Kidney (tissue), 13 donors: ENCODE measurements at regions not wholly inside any gene's neighbourhood (a gene's known extent, or its start where the extent isn't known, plus 50 kb on each side); places are given as distances from the start of the nearest gene placed in this dataset.

ENCODE experiments used
- DNase-seq, 5 donors: peaks; one replicate each; pipeline ENCODE4 v3.0.0-alpha.2; 2013 to 2020
- FAIRE-seq: peaks from 2 replicates; lab custom pipeline; 2012; peaks lifted over from hg19 to GRCh38; lab: Jason Lieb, UNC
- H3K27ac ChIP-seq, 2 donors: one replicate each; pipeline ENCODE4 v1.7.0; 2013; ENCODE audit warnings: low read depth in 2 of 2, low read length in 2 of 2, inconsistent platforms in 1 of 2
- H3K27me3 ChIP-seq: one replicate; pipeline ENCODE4 v1.7.1; 2013; ENCODE audit warnings: low read length, inconsistent platforms; ENCODE audit not compliant: control insufficient read depth, insufficient read depth
- H3K36me3 ChIP-seq, 3 donors: one replicate each; pipeline versions ENCODE4 v1.7.0 to v1.7.1; 2013; ENCODE audit warnings: low read length in 3 of 3, control low read depth in 1 of 3, inconsistent platforms in 1 of 3; ENCODE audit not compliant: insufficient read depth in 3 of 3, control insufficient read depth in 2 of 3
- H3K4me1 ChIP-seq, 3 donors: one replicate each; pipeline versions ENCODE4 v1.7.0 to v1.7.1; 2013; ENCODE audit warnings: low read length in 3 of 3, inconsistent platforms in 1 of 3, low read depth in 1 of 3; ENCODE audit not compliant: control insufficient read depth in 2 of 3, insufficient read depth in 2 of 3
- H3K4me3 ChIP-seq, 3 donors: one replicate each; pipeline versions ENCODE4 v1.7.0 to v1.8.1; 2013; ENCODE audit warnings: low read length in 3 of 3, control low read depth in 1 of 3, inconsistent platforms in 1 of 3
- H3K9ac ChIP-seq, 3 donors: one replicate each; pipeline versions ENCODE4 v1.7.0 to v1.7.1; 2013; ENCODE audit warnings: low read length in 3 of 3, control low read depth in 1 of 3, inconsistent platforms in 1 of 3
- H3K9me3 ChIP-seq, 3 donors: one replicate each; pipeline versions ENCODE4 v1.7.0 to v1.7.1; 2013; ENCODE audit warnings: low read length in 3 of 3, control low read depth in 1 of 3, inconsistent platforms in 1 of 3; ENCODE audit not compliant: control insufficient read depth in 2 of 3, insufficient read depth in 1 of 3
- intact Hi-C: fragments of 100-400 bp; cut with DNase I; formaldehyde crosslinking; loops from one replicate; pipeline ENCODE4 v1.11.1; 2022
- TF ChIP-seq, protein P1 (sequence below): IDR thresholded peaks from 3 replicates; pipeline ENCODE4 v1.5.1; 2012; ENCODE audit warnings: mild to moderate bottlenecking, moderate library complexity, borderline replicate concordance; ENCODE audit not compliant: insufficient read depth; ENCODE audit errors: extremely low read depth
- donor health status: control.
- donor health status: control.
- donor health status: control.
- donor health status: control.
- donor health status: control.
- donor health status: DM: yes; HTN: yes; CAD: no.
- donor health status: Normal renal cell carcinoma (clear cell type).

DNA sequence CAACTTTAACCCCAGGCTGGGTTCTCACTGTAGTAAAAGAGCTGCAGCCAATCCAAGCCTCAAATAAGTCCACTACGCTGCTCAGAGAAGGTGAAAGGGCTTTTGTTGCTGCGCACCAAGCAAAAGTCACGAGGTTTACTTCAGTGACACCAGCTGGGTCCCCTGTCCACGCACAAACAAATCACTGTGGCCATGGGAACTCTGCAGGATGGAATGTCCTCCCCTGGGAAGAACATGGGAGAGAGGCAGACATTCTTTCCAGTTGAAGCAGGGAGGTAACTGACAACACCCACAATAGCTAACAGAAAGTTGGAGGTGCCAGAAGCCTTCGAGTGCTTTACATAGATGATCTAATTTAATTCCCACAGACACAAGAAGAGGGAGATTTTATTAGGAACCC, 181.9 kb downstream of the PMP22 start:
- FAIRE-seq: no peak
- no peak for DNase-seq
- Histone ChIP-seq H3K4me1 (no peaks in the 10 kb centered on the region), H3K27me3 (no peaks in the 10 kb centered on the region), H3K27ac (no peak overlapping the region), H3K4me3 (no peak overlapping the region), H3K36me3 (no peaks in the 10 kb centered on the region), H3K9me3 (no peaks in the 10 kb centered on the region), H3K9ac (no peak overlapping the region)
- TF ChIP-seq, protein P1, sequence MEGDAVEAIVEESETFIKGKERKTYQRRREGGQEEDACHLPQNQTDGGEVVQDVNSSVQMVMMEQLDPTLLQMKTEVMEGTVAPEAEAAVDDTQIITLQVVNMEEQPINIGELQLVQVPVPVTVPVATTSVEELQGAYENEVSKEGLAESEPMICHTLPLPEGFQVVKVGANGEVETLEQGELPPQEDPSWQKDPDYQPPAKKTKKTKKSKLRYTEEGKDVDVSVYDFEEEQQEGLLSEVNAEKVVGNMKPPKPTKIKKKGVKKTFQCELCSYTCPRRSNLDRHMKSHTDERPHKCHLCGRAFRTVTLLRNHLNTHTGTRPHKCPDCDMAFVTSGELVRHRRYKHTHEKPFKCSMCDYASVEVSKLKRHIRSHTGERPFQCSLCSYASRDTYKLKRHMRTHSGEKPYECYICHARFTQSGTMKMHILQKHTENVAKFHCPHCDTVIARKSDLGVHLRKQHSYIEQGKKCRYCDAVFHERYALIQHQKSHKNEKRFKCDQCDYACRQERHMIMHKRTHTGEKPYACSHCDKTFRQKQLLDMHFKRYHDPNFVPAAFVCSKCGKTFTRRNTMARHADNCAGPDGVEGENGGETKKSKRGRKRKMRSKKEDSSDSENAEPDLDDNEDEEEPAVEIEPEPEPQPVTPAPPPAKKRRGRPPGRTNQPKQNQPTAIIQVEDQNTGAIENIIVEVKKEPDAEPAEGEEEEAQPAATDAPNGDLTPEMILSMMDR: no peak
- intact Hi-C loops: no loop called here

DNA sequence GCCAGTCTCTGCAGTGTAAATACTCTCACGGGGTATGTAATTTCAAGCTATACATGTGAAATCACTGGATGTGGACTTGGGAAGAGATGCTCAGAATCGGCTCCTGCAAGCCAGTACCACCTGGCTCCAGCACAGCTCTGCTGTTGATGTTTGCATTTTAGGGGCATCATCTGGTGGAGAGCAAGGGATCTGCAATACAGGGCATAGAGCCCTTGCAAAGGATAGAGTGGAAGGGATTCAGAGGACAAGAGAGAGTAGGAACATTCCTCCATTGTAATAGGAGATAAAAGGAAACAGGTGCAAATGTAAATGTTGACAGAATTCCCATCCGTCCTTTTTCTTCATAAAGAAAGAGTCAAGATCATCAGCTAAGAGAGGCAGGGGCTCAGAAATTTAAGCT, 184.1 kb downstream of the PMP22 start:
- DNase-seq: no peak
- no peaks in the 10 kb centered on the region for H3K36me3 ChIP-seq
- FAIRE-seq: no peak
- H3K4me1 ChIP-seq: no peaks in the 10 kb centered on the region
- intact Hi-C loops: no loop called here
- no peak overlapping the region for H3K27ac ChIP-seq
- no peaks in the 10 kb centered on the region for H3K27me3 ChIP-seq
- H3K4me3 ChIP-seq: no peak overlapping the region
- H3K9me3 ChIP-seq: no peaks in the 10 kb centered on the region
- H3K9ac ChIP-seq: no peak overlapping the region
- TF ChIP-seq, protein P1: no peak

DNA sequence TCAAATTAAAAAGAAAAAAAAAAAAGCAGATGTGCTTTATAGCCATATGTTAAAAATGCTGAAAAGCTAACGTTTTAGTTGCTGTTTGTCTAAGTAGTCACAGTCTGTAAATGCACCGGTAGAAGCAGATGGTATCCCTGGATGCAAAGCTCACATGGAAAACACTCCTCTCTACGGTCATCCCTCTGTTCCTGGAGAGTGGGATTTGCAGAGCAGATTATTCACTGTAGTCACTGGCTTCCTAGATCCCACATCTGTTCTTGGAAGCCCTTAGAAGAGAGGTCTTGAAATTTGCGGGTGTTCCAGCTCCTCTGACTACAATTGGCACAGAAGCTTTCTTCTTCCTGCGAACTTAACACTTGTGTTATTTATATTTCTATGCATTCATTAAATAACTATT, 186.6 kb downstream of the PMP22 start:
- no peaks in the 10 kb centered on the region for H3K36me3 ChIP-seq
- intact Hi-C loops: no loop called here
- FAIRE-seq: no peak
- DNase-seq: no peak
- H3K9me3 ChIP-seq: no peaks in the 10 kb centered on the region
- H3K27ac ChIP-seq: no peak overlapping the region
- no peaks in the 10 kb centered on the region for H3K27me3 ChIP-seq
- H3K4me1 ChIP-seq: no peaks in the 10 kb centered on the region
- no peak overlapping the region for H3K9ac ChIP-seq
- no peak overlapping the region for H3K4me3 ChIP-seq
- TF ChIP-seq, protein P1: no peak

DNA sequence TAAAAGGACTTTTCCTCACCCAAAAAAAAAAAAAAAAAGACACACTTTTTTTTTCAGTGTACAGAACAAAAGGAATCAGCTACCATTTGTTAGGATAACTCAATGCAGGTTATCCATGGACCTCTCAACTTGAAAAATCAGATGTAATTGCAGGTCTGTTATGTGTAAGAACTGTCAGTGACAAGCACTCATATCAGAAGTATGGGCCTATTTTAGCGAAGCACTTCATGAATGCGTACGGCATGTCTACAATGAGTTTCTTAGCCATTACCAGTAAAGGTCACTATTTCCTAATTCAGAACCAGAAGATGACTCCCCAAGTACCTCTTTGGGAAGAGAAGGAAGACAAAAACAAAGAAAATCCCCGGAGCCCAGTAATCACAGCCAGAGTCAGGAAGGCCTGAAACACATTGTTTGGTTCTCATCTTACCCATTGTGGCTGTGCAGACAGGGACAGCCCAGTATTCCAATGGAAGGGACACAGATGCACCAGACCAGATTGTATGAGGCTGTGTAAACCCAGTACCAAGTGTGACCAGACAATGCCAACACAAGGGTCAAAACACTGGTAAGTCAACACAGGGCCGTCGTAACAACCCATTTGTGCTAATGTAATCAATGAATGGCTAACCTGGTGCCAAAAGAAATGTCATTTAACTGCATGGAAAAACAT, 188.0 kb downstream of the PMP22 start:
- FAIRE-seq (no peak), DNase-seq (no peak)
- Histone ChIP-seq H3K36me3 (no peaks in the 10 kb centered on the region), H3K9ac (no peak overlapping the region), H3K9me3 (no peaks in the 10 kb centered on the region), H3K4me1 (no peaks in the 10 kb centered on the region), H3K27ac (no peak overlapping the region), H3K27me3 (no peaks in the 10 kb centered on the region), H3K4me3 (no peak overlapping the region)
- intact Hi-C loops: no loop called here
- TF ChIP-seq, protein P1: no peak
